Smooth muscle cell (in vitro differentiated cells): ENCODE measurements at regions not wholly inside any gene's neighbourhood (a gene's known extent, or its start where the extent isn't known, plus 50 kb on each side); places are given as distances from the start of the nearest gene placed in this dataset.

Source experiments
- DNase-seq: peaks from one replicate; lab custom pipeline; 2025; ENCODE audit not compliant: unreplicated experiment; lab: John Stamatoyannopoulos, UW
- H2AFZ ChIP-seq: fragments of 200-600 bp; sonication (generic); 2 replicates; pipeline ENCODE4 v1.6.0; 2016; ENCODE audit warnings: antibody characterized with exemption, low read depth, mild to moderate bottlenecking
- H3F3A ChIP-seq: fragments of 200-600 bp; sonication (generic); 2 replicates; pipeline ENCODE4 v1.6.0; 2017; ENCODE audit warnings: antibody characterized with exemption, low read depth
- H3K27ac ChIP-seq: fragments of 200-600 bp; sonication (generic); 2 replicates; pipeline ENCODE4 v1.5.1; 2016; ENCODE audit warnings: low read depth, mild to moderate bottlenecking
- H3K27me3 ChIP-seq: fragments of 200-600 bp; sonication (generic); 2 replicates; pipeline ENCODE4 v1.6.1; 2016; ENCODE audit warnings: low read depth, mild to moderate bottlenecking
- H3K36me3 ChIP-seq: fragments of 200-600 bp; sonication (generic); 2 replicates; pipeline ENCODE4 v1.5.1; 2016; ENCODE audit warnings: low read depth
- H3K4me1 ChIP-seq: fragments of 200-600 bp; sonication (generic); 2 replicates; pipeline ENCODE4 v1.5.1; 2016; ENCODE audit warnings: low read depth
- H3K4me2 ChIP-seq: fragments of 200-600 bp; sonication (generic); 2 replicates; pipeline ENCODE4 v1.6.0; 2016; ENCODE audit warnings: mild to moderate bottlenecking
- H3K4me3 ChIP-seq: fragments of 200-600 bp; sonication (generic); 2 replicates; pipeline ENCODE4 v1.5.1; 2016; ENCODE audit warnings: mild to moderate bottlenecking
- H3K79me2 ChIP-seq: fragments of 200-600 bp; sonication (generic); 2 replicates; pipeline ENCODE4 v1.6.0; 2016; ENCODE audit warnings: low read depth, mild to moderate bottlenecking
- H3K9ac ChIP-seq: fragments of 200-600 bp; sonication (generic); 2 replicates; pipeline ENCODE4 v1.6.0; 2016; ENCODE audit warnings: low read depth
- H3K9me3 ChIP-seq: fragments of 200-600 bp; sonication (generic); replicated peaks from 2 replicates; pipeline ENCODE4 v1.5.1; 2016; ENCODE audit warnings: low read depth
- H4K20me1 ChIP-seq: fragments of 200-600 bp; sonication (generic); 2 replicates; pipeline ENCODE4 v1.6.0; 2016; ENCODE audit warnings: low read depth
- CTCF ChIP-seq: fragments of 200-600 bp; sonication (generic); IDR thresholded peaks from 2 replicates; pipeline ENCODE4 v1.5.1; 2017; ENCODE audit warnings: borderline replicate concordance, mild to moderate bottlenecking, antibody characterized with exemption; ENCODE audit not compliant: insufficient read depth, poor library complexity, severe bottlenecking
- WGBS: methylation state at CpG from one replicate; pipeline ENCODE4 v1.1.7; 2016; ENCODE audit warnings: low lambda C conversion rate; 5-methylcytosine and 5-hydroxymethylcytosine counted together

GRCh38 chr4:17275836-17276235 is 236.1 kb downstream of the QDPR start:
- H3K9me3 ChIP-seq: no peaks in the 10 kb centered on the region
- H3K27ac ChIP-seq: no peak overlapping the region
- no peak overlapping the region for H2AFZ ChIP-seq
- no peaks in the 10 kb centered on the region for H3K27me3 ChIP-seq
- no peaks in the 10 kb centered on the region for H3K36me3 ChIP-seq
- 52% methylated on average over 3 of the region's 3 CpGs for WGBS
- H3F3A ChIP-seq: peaks cover 14% of the 10 kb centered on the region
- H3K4me2 ChIP-seq: no peak overlapping the region
- no peak for DNase-seq
- TF ChIP-seq CTCF: no peak
- no peaks in the 10 kb centered on the region for H3K4me1 ChIP-seq
- H3K79me2 ChIP-seq: no peaks in the 10 kb centered on the region
- H3K9ac ChIP-seq: no peak overlapping the region
- no peak overlapping the region for H3K4me3 ChIP-seq
- H4K20me1 ChIP-seq: no peaks in the 10 kb centered on the region

GRCh38 chr4:17273047-17273446 is 238.8 kb downstream of the QDPR start:
- H3K27ac ChIP-seq: no peak overlapping the region
- no peaks in the 10 kb centered on the region for H3K36me3 ChIP-seq
- H3K9ac ChIP-seq: no peak overlapping the region
- H3K27me3 ChIP-seq: no peaks in the 10 kb centered on the region
- H3K4me1 ChIP-seq: no peaks in the 10 kb centered on the region
- no peaks in the 10 kb centered on the region for H4K20me1 ChIP-seq
- peak overlapping the region; percentile 3 for H3K4me2 ChIP-seq
- no peaks in the 10 kb centered on the region for H3K79me2 ChIP-seq
- DNase-seq: no peak
- TF ChIP-seq CTCF: no peak
- no peak overlapping the region for H3K4me3 ChIP-seq
- H3F3A ChIP-seq: peaks cover 10% of the 10 kb centered on the region
- no peaks in the 10 kb centered on the region for H3K9me3 ChIP-seq
- H2AFZ ChIP-seq: no peak overlapping the region

GRCh38 chr4:17272154-17272553 is 239.7 kb downstream of the QDPR start:
- H3K27ac ChIP-seq: no peak overlapping the region
- no peaks in the 10 kb centered on the region for H3K36me3 ChIP-seq
- H3K4me2 ChIP-seq: peak overlapping the region; percentile 3
- no peak overlapping the region for H3K9ac ChIP-seq
- no peaks in the 10 kb centered on the region for H3K79me2 ChIP-seq
- no peak for DNase-seq
- no peak overlapping the region for H3K4me3 ChIP-seq
- no peaks in the 10 kb centered on the region for H4K20me1 ChIP-seq
- peaks cover 4% of the 10 kb centered on the region for H3F3A ChIP-seq
- no peaks in the 10 kb centered on the region for H3K27me3 ChIP-seq
- no peak overlapping the region for H2AFZ ChIP-seq
- no peaks in the 10 kb centered on the region for H3K9me3 ChIP-seq
- no peak for TF ChIP-seq CTCF
- 48% methylated on average over 6 of the region's 6 CpGs for WGBS
- H3K4me1 ChIP-seq: no peaks in the 10 kb centered on the region

- H3K9ac ChIP-seq: no peak overlapping the region
- H4K20me1 ChIP-seq: no peaks in the 10 kb centered on the region
- WGBS: 91% methylated on average over 4 of the region's 4 CpGs
- H3F3A ChIP-seq: no peaks in the 10 kb centered on the region
- no peaks in the 10 kb centered on the region for H3K4me1 ChIP-seq
- no peaks in the 10 kb centered on the region for H3K79me2 ChIP-seq
- no peak for DNase-seq
- no peaks in the 10 kb centered on the region for H3K36me3 ChIP-seq
- H2AFZ ChIP-seq: no peak overlapping the region
- H3K4me2 ChIP-seq: no peak overlapping the region
- no peak for TF ChIP-seq CTCF
- H3K27me3 ChIP-seq: no peaks in the 10 kb centered on the region
- H3K27ac ChIP-seq: no peak overlapping the region
- no peaks in the 10 kb centered on the region for H3K9me3 ChIP-seq
- no peak overlapping the region for H3K4me3 ChIP-seq
These were observed 246.2 kb downstream of the QDPR start for GRCh38 chr4:17265653-17266052.
